HEK293 (cell line): ENCODE measurements at regions not wholly inside any gene's neighbourhood (a gene's known extent, or its start where the extent isn't known, plus 50 kb on each side); places are given as distances from the start of the nearest gene placed in this dataset.
"Not testable (repeated sequence)": the region's sequence is repeated elsewhere in the genome, so short reads cannot be mapped to it uniquely, and the experiment has no call there.

Experiments used
- ZFP3 ChIP-seq: fragments of 450-650 bp; formaldehyde crosslinking; IDR thresholded peaks from 2 replicates; pipeline ENCODE4 v1.5.1; 2016; ENCODE audit warnings: low read depth, missing biosample characterization, missing genetic modification characterization
- ZNF132 ChIP-seq: fragments of 450-650 bp; formaldehyde crosslinking; IDR thresholded peaks from 2 replicates; pipeline ENCODE4 v1.5.1; 2017; ENCODE audit warnings: missing biosample characterization, missing genetic modification characterization, borderline replicate concordance
- ZNF24 ChIP-seq: fragments of 450-650 bp; formaldehyde crosslinking; IDR thresholded peaks from 2 replicates; pipeline ENCODE4 v1.5.1; 2016; ENCODE audit warnings: missing biosample characterization, missing genetic modification characterization
- ZNF274 ChIP-seq, 2 experiments: fragments of 200-500 bp in 1 of 2; fragments of 450-650 bp in 1 of 2; sonication (Bioruptor generic) in 1 of 2; formaldehyde crosslinking in 1 of 2; IDR thresholded peaks; 2 replicates each; pipeline versions ENCODE4 v1.5.1 to v1.6.1; 2014 to 2016; ENCODE audit warnings: borderline replicate concordance in 1 of 2, inconsistent platforms in 1 of 2, low read length in 1 of 2, missing biosample characterization in 1 of 2, missing genetic modification characterization in 1 of 2
- ZNF561 ChIP-seq: fragments of 450-650 bp; IDR thresholded peaks from 2 replicates; pipeline ENCODE4 v1.5.1; 2018; ENCODE audit warnings: missing biosample characterization, missing genetic modification characterization, borderline replicate concordance
- TF ChIP-seq, protein P1 (sequence below): fragments of 450-650 bp; formaldehyde crosslinking; IDR thresholded peaks from 2 replicates; pipeline ENCODE4 v1.5.1; 2016; ENCODE audit warnings: missing biosample characterization, missing genetic modification characterization
- TF ChIP-seq, protein P2 (sequence below): fragments of 450-650 bp; formaldehyde crosslinking; IDR thresholded peaks from 2 replicates; pipeline ENCODE4 v1.5.1; 2016; ENCODE audit warnings: missing biosample characterization, missing genetic modification characterization
- TF ChIP-seq, protein P3 (sequence below): fragments of 450-650 bp; formaldehyde crosslinking; IDR thresholded peaks from 2 replicates; pipeline ENCODE4 v1.5.1; 2016; ENCODE audit warnings: missing biosample characterization, missing genetic modification characterization
- TF ChIP-seq, protein P4 (sequence below): fragments of 450-650 bp; formaldehyde crosslinking; IDR thresholded peaks from 2 replicates; pipeline ENCODE4 v1.5.1; 2016; ENCODE audit warnings: missing biosample characterization, missing genetic modification characterization

DNA sequence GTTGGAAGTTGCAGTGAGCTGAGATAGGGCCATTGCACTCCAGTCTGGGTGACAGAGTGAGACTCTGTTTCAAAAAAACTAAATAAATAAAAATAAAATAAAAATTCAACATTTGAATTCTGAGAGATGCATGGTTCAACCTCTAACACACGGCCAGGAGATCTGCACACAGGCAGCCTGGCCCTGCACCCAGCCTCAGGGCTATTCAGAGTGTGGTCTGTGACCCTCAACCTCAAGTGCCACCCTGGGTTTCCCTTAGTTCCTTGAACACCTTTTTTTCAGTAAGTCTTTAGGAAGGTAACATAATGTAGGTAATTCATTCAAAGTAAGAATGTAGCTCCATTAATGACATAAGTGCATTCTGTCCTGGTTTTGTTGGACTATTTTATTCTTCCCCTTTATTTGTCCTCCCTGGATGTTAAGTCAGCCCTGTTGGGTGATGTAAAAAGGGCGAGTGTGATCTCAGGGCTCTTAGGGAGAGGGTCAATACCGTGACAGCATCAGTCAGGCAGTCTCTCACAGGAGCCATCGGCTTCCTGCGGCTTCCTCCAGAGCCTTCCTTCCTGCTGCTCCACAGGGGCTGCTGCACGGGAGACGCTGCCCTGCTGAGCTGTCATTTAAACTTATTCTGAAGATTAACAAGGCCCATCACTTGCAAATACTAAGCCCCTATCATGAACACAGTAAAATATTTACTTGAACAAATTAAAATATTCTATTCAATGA lies 139.8 kb downstream of the SPATA31A6 start:
- TF ChIP-seq ZNF274 (IDR thresholded peaks at IDR 0.05; ENCODE audit: low read length); ZNF274 (tag by site-specific recombination; IDR thresholded peaks at IDR 0.05; ENCODE audit: borderline replicate concordance); ZNF561; ZNF132 (tag by site-specific recombination); ZFP3 (tag by site-specific recombination); ZNF24 (tag by site-specific recombination): not testable (repeated sequence)
- TF ChIP-seq, protein P1, sequence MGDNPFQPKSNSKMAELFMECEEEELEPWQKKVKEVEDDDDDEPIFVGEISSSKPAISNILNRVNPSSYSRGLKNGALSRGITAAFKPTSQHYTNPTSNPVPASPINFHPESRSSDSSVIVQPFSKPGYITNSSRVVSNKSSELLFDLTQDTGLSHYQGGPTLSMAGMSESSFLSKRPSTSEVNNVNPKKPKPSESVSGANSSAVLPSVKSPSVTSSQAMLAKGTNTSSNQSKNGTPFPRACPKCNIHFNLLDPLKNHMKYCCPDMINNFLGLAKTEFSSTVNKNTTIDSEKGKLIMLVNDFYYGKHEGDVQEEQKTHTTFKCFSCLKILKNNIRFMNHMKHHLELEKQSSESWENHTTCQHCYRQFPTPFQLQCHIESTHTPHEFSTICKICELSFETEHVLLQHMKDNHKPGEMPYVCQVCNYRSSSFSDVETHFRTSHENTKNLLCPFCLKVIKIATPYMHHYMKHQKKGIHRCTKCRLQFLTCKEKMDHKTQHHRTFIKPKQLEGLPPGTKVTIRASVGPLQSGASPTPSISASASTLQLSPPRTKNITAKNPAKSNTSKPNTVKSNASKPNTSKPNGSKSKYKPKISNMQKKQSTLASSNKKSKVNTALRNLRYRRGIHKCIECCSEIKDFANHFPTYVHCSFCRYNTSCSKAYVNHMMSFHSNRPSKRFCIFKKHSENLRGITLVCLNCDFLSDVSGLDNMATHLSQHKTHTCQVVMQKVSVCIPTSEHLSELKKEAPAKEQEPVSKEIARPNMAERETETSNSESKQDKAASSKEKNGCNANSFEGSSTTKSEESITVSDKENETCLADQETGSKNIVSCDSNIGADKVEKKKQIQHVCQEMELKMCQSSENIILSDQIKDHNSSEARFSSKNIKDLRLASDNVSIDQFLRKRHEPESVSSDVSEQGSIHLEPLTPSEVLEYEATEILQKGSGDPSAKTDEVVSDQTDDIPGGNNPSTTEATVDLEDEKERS (tag by site-specific recombination), result not testable (repeated sequence)
- TF ChIP-seq, protein P2, sequence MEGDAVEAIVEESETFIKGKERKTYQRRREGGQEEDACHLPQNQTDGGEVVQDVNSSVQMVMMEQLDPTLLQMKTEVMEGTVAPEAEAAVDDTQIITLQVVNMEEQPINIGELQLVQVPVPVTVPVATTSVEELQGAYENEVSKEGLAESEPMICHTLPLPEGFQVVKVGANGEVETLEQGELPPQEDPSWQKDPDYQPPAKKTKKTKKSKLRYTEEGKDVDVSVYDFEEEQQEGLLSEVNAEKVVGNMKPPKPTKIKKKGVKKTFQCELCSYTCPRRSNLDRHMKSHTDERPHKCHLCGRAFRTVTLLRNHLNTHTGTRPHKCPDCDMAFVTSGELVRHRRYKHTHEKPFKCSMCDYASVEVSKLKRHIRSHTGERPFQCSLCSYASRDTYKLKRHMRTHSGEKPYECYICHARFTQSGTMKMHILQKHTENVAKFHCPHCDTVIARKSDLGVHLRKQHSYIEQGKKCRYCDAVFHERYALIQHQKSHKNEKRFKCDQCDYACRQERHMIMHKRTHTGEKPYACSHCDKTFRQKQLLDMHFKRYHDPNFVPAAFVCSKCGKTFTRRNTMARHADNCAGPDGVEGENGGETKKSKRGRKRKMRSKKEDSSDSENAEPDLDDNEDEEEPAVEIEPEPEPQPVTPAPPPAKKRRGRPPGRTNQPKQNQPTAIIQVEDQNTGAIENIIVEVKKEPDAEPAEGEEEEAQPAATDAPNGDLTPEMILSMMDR, result not testable (repeated sequence)
- TF ChIP-seq, protein P3, sequence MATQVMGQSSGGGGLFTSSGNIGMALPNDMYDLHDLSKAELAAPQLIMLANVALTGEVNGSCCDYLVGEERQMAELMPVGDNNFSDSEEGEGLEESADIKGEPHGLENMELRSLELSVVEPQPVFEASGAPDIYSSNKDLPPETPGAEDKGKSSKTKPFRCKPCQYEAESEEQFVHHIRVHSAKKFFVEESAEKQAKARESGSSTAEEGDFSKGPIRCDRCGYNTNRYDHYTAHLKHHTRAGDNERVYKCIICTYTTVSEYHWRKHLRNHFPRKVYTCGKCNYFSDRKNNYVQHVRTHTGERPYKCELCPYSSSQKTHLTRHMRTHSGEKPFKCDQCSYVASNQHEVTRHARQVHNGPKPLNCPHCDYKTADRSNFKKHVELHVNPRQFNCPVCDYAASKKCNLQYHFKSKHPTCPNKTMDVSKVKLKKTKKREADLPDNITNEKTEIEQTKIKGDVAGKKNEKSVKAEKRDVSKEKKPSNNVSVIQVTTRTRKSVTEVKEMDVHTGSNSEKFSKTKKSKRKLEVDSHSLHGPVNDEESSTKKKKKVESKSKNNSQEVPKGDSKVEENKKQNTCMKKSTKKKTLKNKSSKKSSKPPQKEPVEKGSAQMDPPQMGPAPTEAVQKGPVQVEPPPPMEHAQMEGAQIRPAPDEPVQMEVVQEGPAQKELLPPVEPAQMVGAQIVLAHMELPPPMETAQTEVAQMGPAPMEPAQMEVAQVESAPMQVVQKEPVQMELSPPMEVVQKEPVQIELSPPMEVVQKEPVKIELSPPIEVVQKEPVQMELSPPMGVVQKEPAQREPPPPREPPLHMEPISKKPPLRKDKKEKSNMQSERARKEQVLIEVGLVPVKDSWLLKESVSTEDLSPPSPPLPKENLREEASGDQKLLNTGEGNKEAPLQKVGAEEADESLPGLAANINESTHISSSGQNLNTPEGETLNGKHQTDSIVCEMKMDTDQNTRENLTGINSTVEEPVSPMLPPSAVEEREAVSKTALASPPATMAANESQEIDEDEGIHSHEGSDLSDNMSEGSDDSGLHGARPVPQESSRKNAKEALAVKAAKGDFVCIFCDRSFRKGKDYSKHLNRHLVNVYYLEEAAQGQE (tag by site-specific recombination), result not testable (repeated sequence)
- TF ChIP-seq, protein P4, sequence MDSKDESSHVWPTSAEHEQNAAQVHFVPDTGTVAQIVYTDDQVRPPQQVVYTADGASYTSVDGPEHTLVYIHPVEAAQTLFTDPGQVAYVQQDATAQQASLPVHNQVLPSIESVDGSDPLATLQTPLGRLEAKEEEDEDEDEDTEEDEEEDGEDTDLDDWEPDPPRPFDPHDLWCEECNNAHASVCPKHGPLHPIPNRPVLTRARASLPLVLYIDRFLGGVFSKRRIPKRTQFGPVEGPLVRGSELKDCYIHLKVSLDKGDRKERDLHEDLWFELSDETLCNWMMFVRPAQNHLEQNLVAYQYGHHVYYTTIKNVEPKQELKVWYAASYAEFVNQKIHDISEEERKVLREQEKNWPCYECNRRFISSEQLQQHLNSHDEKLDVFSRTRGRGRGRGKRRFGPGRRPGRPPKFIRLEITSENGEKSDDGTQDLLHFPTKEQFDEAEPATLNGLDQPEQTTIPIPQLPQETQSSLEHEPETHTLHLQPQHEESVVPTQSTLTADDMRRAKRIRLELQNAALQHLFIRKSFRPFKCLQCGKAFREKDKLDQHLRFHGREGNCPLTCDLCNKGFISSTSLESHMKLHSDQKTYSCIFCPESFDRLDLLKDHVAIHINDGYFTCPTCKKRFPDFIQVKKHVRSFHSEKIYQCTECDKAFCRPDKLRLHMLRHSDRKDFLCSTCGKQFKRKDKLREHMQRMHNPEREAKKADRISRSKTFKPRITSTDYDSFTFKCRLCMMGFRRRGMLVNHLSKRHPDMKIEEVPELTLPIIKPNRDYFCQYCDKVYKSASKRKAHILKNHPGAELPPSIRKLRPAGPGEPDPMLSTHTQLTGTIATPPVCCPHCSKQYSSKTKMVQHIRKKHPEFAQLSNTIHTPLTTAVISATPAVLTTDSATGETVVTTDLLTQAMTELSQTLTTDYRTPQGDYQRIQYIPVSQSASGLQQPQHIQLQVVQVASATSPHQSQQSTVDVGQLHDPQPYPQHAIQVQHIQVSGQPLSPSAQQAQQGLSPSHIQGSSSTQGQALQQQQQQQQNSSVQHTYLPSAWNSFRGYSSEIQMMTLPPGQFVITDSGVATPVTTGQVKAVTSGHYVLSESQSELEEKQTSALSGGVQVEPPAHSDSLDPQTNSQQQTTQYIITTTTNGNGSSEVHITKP (tag by site-specific recombination), result not testable (repeated sequence)
